ENCODE measurements at regions not wholly inside any gene's neighbourhood (a gene's known extent, or its start where the extent isn't known, plus 50 kb on each side); places are given as distances from the start of the nearest gene placed in this dataset.

DNA sequence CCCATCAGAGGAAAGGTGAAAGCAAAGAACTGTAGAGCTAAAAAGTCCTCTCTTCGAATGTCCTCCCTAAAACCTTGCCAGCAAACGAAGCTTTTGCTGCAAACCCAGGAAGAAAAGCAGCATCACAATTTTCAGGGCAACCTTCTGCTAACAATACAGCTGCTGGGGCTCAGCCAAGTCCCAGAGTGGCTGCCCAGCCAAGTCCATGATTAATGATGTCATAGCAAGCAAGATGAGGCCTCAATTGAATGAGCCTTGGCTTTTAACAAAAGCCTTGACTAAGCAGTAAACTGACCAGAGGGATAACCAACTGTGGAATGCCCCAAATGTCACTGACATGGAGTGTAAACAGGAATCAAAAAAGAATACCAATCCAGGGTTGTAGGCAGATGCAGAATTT, 342.7 kb downstream of the PMP22 start:
- Mint-ChIP-seq H3K27me3 (ENCODE audit: low read depth, poor library complexity) (no peaks in the 10 kb centered on the region), H3K9me3 (peaks cover 23% of the 10 kb centered on the region), H3K36me3 (ENCODE audit: low read depth) (peaks cover 9% of the 10 kb centered on the region), H3K4me3 (no peak overlapping the region), H3K4me1 (peaks cover 21% of the 10 kb centered on the region), H3K27ac (no peak overlapping the region)
- TF ChIP-seq, protein P1, sequence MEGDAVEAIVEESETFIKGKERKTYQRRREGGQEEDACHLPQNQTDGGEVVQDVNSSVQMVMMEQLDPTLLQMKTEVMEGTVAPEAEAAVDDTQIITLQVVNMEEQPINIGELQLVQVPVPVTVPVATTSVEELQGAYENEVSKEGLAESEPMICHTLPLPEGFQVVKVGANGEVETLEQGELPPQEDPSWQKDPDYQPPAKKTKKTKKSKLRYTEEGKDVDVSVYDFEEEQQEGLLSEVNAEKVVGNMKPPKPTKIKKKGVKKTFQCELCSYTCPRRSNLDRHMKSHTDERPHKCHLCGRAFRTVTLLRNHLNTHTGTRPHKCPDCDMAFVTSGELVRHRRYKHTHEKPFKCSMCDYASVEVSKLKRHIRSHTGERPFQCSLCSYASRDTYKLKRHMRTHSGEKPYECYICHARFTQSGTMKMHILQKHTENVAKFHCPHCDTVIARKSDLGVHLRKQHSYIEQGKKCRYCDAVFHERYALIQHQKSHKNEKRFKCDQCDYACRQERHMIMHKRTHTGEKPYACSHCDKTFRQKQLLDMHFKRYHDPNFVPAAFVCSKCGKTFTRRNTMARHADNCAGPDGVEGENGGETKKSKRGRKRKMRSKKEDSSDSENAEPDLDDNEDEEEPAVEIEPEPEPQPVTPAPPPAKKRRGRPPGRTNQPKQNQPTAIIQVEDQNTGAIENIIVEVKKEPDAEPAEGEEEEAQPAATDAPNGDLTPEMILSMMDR (IDR thresholded peaks at IDR 0.05): no peak
- no peak for DNase-seq

DNA sequence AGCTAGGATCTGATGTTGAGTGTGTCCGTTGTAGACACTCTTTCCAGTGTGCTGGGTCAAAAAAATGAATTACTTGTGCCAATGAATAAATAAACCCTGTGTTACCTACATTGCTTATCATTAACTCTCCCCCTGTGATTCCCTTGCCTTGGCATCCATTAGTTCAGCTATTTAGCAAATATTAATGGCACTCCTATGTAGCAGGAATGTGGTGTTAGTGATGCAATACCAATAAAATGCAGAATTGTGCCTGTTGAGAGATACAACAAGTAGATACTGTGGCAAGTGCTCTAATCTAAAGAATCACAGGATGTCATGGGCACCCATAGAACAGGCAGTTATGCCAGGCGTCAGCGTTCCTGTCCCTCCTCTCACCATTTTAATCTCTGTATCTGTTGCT, 343.2 kb downstream of the PMP22 start:
- TF ChIP-seq, protein P1 (IDR thresholded peaks at IDR 0.05): no peak
- Mint-ChIP-seq H3K36me3 (ENCODE audit: low read depth) (peaks cover 9% of the 10 kb centered on the region), H3K4me3 (no peak overlapping the region)

DNA sequence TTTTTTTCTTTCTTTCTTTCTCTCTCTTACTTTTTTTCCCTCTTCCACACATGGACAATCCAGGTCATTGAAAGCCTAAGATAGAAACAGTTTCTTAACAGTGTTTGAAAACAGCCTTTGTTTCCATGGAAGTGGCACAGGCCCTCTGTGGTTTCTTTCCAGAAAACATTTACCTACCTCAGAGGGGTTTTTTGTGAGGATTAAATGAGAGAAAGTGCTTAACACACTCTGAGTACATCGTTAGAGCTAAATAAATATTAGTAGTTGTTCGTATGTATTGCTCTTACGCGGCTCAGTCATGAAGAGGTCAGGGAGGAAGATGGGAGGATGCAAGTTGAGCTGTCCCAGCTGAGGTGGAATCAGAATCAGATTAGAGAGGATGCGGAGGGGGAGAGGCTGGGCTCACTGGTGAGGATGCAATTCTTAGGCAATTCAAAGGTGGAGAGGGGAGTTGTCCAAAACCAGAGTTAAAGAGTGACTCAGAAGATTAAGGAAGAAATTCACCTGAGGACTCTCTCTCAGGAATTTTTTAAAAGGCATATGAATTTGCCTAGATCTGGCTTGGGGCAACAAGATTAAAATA, 345.4 kb downstream of the PMP22 start:
- peaks cover 44% of the 10 kb centered on the region for H3K9me3 Mint-ChIP-seq
- peaks cover 14% of the 10 kb centered on the region for H3K36me3 Mint-ChIP-seq (ENCODE audit: low read depth)
- no peak for DNase-seq

More for the DNA sequence above, 343.2 kb downstream of the PMP22 start:
- no peaks in the 10 kb centered on the region for H3K27me3 Mint-ChIP-seq (ENCODE audit: low read depth, poor library complexity)
- H3K4me1 Mint-ChIP-seq: peaks cover 21% of the 10 kb centered on the region
- DNase-seq: no peak
- H3K27ac Mint-ChIP-seq: no peak overlapping the region
- H3K9me3 Mint-ChIP-seq: peaks cover 25% of the 10 kb centered on the region

DNA sequence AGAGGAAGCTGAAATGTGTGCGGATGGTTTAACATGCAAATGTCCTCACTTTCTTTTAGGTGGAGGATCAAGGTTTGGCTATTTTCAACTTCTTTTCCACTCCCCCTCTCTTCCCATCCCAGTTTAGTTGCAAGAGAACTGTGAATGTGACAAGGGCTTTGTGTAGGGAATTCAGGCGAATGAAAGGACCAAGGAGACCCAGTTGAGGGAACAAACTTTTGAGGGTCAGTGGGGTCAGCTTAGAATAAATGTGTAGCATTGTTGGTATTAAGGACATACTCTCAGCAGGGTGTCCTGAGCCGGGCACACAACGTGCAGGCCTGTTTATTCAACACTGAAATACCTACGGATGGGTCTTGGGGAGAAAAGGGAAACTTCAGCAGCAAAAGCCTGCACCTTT, 346.0 kb downstream of the PMP22 start:
- no peak for DNase-seq
- Mint-ChIP-seq H3K9me3 (peaks cover 50% of the 10 kb centered on the region), H3K4me3 (no peak overlapping the region), H3K27ac (peak overlapping the region; percentile 33), H3K36me3 (ENCODE audit: low read depth) (peaks cover 20% of the 10 kb centered on the region), H3K4me1 (no peaks in the 10 kb centered on the region), H3K27me3 (ENCODE audit: low read depth, poor library complexity) (no peaks in the 10 kb centered on the region)
- TF ChIP-seq, protein P1 (IDR thresholded peaks at IDR 0.05): no peak

More for the DNA sequence above, 345.4 kb downstream of the PMP22 start:
- H3K4me1 Mint-ChIP-seq: peaks cover under 1% of the 10 kb centered on the region
- H3K4me3 Mint-ChIP-seq: no peak overlapping the region
- H3K27ac Mint-ChIP-seq: no peak overlapping the region
- TF ChIP-seq, protein P1 (IDR thresholded peaks at IDR 0.05): no peak
- no peaks in the 10 kb centered on the region for H3K27me3 Mint-ChIP-seq (ENCODE audit: low read depth, poor library complexity)

DNA sequence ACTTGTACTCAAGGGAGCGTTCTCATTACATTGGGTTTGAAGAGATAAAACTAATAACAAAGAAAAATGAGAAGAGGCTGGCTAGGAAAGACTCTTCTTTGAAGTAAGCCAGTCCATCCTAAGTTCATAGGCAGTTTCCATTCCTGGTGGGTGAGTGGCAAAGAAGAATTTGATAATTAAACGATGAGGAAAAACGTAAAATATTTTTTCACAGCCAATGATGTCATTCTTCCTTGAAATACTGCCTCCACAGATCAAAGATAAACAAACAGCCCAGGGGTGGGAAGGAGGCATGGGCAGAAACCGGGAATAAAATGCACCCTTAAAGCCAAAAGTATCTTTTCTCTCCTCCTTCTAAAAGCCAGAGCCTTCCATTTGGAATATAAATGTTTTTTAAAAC, 346.6 kb downstream of the PMP22 start:
- Mint-ChIP-seq H3K4me3 (no peak overlapping the region), H3K27me3 (ENCODE audit: low read depth, poor library complexity) (no peaks in the 10 kb centered on the region), H3K9me3 (peaks cover 54% of the 10 kb centered on the region), H3K36me3 (ENCODE audit: low read depth) (peaks cover 26% of the 10 kb centered on the region), H3K4me1 (no peaks in the 10 kb centered on the region), H3K27ac (peak overlapping the region; percentile 36)
- DNase-seq: no peak
- TF ChIP-seq, protein P1 (IDR thresholded peaks at IDR 0.05): no peak

DNA sequence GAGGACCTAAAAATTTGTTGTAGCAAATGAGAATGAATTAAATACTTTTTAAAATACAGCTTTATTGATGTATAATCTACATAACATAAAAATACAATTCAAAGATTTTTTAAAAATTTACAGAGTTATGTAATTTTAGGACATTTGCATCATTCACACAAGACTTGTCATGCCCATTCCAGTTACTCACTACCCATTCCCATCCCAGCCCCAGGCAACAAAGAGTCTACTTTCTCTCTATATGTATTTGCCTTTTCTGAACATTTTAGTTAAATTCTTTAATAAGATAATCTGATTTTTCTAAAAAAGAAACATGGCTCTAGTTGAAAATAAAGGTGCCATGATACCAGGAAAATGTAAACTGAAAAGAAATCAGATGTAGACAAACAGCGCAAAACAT, 354.2 kb downstream of the PMP22 start:
- TF ChIP-seq, protein P1 (IDR thresholded peaks at IDR 0.05): no peak
- Mint-ChIP-seq H3K9me3 (peaks cover 40% of the 10 kb centered on the region), H3K36me3 (ENCODE audit: low read depth) (peaks cover 28% of the 10 kb centered on the region), H3K4me1 (no peaks in the 10 kb centered on the region), H3K27ac (no peak overlapping the region), H3K4me3 (no peak overlapping the region), H3K27me3 (ENCODE audit: low read depth, poor library complexity) (no peaks in the 10 kb centered on the region)
- DNase-seq: no peak

All from nephron progenitor cell (in vitro differentiated cells).